Upper lobe of left lung (tissue), 6 donors: ENCODE measurements at regions not wholly inside any gene's neighbourhood (a gene's known extent, or its start where the extent isn't known, plus 50 kb on each side); places are given as distances from the start of the nearest gene placed in this dataset.

ENCODE experiments used
- ATAC-seq, 2 donors: fragments of 200-7000 bp; cut with Tn5 transposase; one replicate each; pipeline ENCODE4 v1.9.1; 2022; ENCODE audit warnings: mild to moderate bottlenecking in 2 of 2, moderate library complexity in 2 of 2; ENCODE audit not compliant: low FRiP score in 2 of 2
- DNase-seq, 2 donors: peaks; one replicate each; pipeline ENCODE4 v3.0.0-alpha.2; 2019 to 2020
- H3K27ac ChIP-seq, 4 donors: fragments of 200-600 bp; sonication (generic); one replicate each; pipeline ENCODE4 v1.5.1; 2016 to 2019
- H3K27me3 ChIP-seq, 4 donors: fragments of 200-600 bp; sonication (generic); one replicate each; pipeline ENCODE4 v1.5.1; 2017 to 2019
- H3K36me3 ChIP-seq, 4 donors: fragments of 200-600 bp; sonication (generic); one replicate each; pipeline ENCODE4 v1.5.1; 2016 to 2019
- H3K4me1 ChIP-seq, 4 donors: fragments of 200-600 bp; sonication (generic); one replicate each; pipeline ENCODE4 v1.5.1; 2018 to 2019
- H3K4me3 ChIP-seq, 4 donors: fragments of 200-600 bp; sonication (generic); one replicate each; pipeline ENCODE4 v1.5.1; 2017 to 2019; ENCODE audit warnings: mild to moderate bottlenecking in 2 of 4, moderate library complexity in 1 of 4
- H3K9me3 ChIP-seq, 4 donors: fragments of 200-600 bp; sonication (generic); one replicate each; pipeline ENCODE4 v1.5.1; 2018 to 2019
- EP300 ChIP-seq, 4 donors: sonication (generic); formaldehyde crosslinking; IDR thresholded peaks; one replicate each; pipeline ENCODE4 v1.5.1; 2017; ENCODE audit warnings: antibody characterized with exemption in 4 of 4, control low read depth in 2 of 4
- POLR2A ChIP-seq, 4 donors: fragments of 450-650 bp; IDR thresholded peaks; one replicate each; pipeline ENCODE4 v1.5.1; 2016 to 2017; ENCODE audit warnings: antibody characterized with exemption in 4 of 4, mild to moderate bottlenecking in 2 of 4
- POLR2AphosphoS5 ChIP-seq, 2 donors: sonication (generic); formaldehyde crosslinking; IDR thresholded peaks; one replicate each; pipeline ENCODE4 v1.5.1; 2017; ENCODE audit warnings: antibody characterized with exemption in 2 of 2
- WGBS, 2 donors: methylation state at CpG; one replicate each; pipeline ENCODE4 v1.1.5; 2017 to 2018; 5-methylcytosine and 5-hydroxymethylcytosine counted together
- TF ChIP-seq, protein P1 (sequence below), 6 experiments: fragments of 450-650 bp in 4 of 6; fragments of 200-600 bp in 2 of 6; sonication (generic) in 2 of 6; IDR thresholded peaks; one replicate each; pipeline ENCODE4 v1.5.1; 2016 to 2019; ENCODE audit warnings: antibody characterized with exemption in 6 of 6
- donor health status: DM: no; HTN: no; CAD: no; lungs with moderate emphysema.
- donor health status: DM: no; HTN: yes; CAD: no; lungs with severe emphysema.

DNA sequence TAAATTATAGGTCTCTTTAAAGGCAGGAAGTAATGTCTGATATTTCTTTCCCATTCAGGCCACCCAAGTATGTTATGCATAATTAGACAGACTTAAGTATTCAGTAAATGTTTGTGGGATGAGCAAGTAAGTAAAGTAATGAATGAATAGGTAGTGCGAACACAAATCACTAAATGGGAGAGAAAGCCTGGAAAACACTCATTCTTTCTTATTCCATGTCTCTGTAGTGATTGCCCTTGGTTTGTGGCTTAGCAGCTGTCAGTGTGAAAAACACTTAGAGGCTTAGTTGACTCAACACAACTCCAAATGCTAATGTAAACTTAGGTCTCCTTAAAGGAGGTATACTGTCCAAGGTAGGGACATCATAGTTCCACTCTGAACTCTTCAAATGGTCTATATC is 182.5 kb downstream of the ZC3H11B start:
- Histone ChIP-seq H3K4me3 (no peak overlapping the region), H3K9me3 (no peaks in the 10 kb centered on the region), H3K36me3 (no peaks in the 10 kb centered on the region), H3K27me3 (no peaks in the 10 kb centered on the region), H3K4me1 (no peaks in the 10 kb centered on the region), H3K27ac (no peak overlapping the region)
- DNase-seq (no peak), ATAC-seq (no peak)
- TF ChIP-seq EP300 (IDR thresholded peaks at IDR 0.05) (no peak), POLR2AphosphoS5 (IDR thresholded peaks at IDR 0.05) (no peak), POLR2A (IDR thresholded peaks at IDR 0.05) (no peak)
- TF ChIP-seq, protein P1, sequence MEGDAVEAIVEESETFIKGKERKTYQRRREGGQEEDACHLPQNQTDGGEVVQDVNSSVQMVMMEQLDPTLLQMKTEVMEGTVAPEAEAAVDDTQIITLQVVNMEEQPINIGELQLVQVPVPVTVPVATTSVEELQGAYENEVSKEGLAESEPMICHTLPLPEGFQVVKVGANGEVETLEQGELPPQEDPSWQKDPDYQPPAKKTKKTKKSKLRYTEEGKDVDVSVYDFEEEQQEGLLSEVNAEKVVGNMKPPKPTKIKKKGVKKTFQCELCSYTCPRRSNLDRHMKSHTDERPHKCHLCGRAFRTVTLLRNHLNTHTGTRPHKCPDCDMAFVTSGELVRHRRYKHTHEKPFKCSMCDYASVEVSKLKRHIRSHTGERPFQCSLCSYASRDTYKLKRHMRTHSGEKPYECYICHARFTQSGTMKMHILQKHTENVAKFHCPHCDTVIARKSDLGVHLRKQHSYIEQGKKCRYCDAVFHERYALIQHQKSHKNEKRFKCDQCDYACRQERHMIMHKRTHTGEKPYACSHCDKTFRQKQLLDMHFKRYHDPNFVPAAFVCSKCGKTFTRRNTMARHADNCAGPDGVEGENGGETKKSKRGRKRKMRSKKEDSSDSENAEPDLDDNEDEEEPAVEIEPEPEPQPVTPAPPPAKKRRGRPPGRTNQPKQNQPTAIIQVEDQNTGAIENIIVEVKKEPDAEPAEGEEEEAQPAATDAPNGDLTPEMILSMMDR (IDR thresholded peaks at IDR 0.05): no peak
- WGBS, 2 donors: 89 to 91% methylated on average over 1 of the region's 1 CpG

DNA sequence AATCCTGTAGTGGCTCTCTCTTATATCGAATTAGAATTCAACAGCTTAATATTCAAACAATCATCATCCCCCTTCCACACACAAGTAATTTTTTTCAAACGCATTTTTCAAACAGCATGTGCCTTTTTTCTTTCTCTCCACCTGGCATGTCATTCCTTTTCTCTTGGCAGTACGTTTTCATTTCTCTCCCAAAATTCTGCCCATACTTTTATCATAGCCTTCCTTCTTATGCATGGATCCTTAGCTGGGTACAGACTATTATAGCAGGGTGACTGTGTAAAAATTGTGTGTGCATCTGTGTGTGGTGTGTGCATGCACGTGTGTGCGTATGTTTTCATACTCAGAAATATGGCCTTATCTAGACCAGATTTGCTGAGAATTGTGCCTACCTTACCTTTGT is 184.3 kb downstream of the ZC3H11B start:
- 71 to 77% methylated on average over 5 of the region's 5 CpGs for WGBS, 2 donors
- no peak for ATAC-seq

DNA sequence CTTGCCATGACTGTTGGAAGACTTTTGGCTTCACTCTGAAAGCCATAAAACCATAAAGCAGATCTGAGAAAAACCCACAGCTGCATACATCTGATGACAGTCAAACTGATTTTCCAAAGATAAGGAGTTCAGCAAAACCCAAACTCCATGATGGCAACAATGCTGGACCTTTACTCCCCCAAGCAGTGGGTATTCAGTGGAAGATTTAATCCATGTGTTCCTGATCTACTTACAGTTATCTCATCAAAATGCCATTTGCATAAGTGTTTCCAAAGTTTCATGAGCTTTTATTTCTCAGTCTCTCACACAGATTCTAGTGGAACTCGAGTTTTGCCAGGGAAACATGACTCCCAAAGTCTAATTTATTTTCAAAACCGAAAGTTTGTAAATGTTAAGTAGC is 184.9 kb downstream of the ZC3H11B start:
- DNase-seq (no peak), ATAC-seq (no peak)
- Histone ChIP-seq H3K36me3 (no peaks in the 10 kb centered on the region), H3K27me3 (no peaks in the 10 kb centered on the region), H3K4me1 (no peaks in the 10 kb centered on the region), H3K9me3 (no peaks in the 10 kb centered on the region), H3K27ac (no peak overlapping the region), H3K4me3 (no peak overlapping the region)
- TF ChIP-seq, protein P1 (IDR thresholded peaks at IDR 0.05): no peak
- TF ChIP-seq EP300 (IDR thresholded peaks at IDR 0.05) (no peak), POLR2A (IDR thresholded peaks at IDR 0.05) (no peak), POLR2AphosphoS5 (IDR thresholded peaks at IDR 0.05) (no peak)
- 51 to 52% methylated on average over 2 of the region's 2 CpGs for WGBS, 2 donors

More for the DNA sequence above, 184.3 kb downstream of the ZC3H11B start:
- no peaks in the 10 kb centered on the region for H3K36me3 ChIP-seq
- H3K4me3 ChIP-seq: no peak overlapping the region
- DNase-seq: no peak
- H3K27me3 ChIP-seq: no peaks in the 10 kb centered on the region
- peak overlapping the region in 1 of 4 donors; percentile 5 for H3K27ac ChIP-seq
- TF ChIP-seq, protein P1 (IDR thresholded peaks at IDR 0.05): no peak
- no peaks in the 10 kb centered on the region for H3K9me3 ChIP-seq
- no peaks in the 10 kb centered on the region for H3K4me1 ChIP-seq

DNA sequence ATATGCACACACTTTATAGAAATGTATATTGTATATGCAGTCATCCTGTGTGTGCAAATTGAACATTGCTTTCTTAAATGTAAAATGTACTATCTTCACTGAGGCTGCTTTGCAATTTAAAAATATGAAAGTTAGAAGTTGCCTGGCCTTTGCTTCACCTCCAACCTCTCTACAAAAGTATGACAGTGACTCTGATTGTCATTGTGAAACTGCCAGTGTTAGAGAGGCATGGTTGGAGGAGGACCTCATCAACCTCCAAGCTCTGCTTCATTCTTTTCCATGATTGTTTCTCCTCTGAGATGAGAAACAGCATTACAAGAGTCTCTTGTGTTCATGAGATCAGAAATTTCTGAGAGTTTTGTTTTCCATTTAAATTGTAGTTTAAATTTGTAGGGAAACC is 185.5 kb downstream of the ZC3H11B start:
- TF ChIP-seq, protein P1 (IDR thresholded peaks at IDR 0.05): no peak
- no peak for TF ChIP-seq POLR2AphosphoS5 (IDR thresholded peaks at IDR 0.05)
- TF ChIP-seq EP300 (IDR thresholded peaks at IDR 0.05): no peak
- no peak for TF ChIP-seq POLR2A (IDR thresholded peaks at IDR 0.05)
- H3K36me3 ChIP-seq: no peaks in the 10 kb centered on the region
- H3K4me3 ChIP-seq: no peak overlapping the region
- H3K27me3 ChIP-seq: no peaks in the 10 kb centered on the region
- ATAC-seq (no peak), DNase-seq (no peak)
- H3K4me1 ChIP-seq: no peaks in the 10 kb centered on the region
- no peak overlapping the region for H3K27ac ChIP-seq
- H3K9me3 ChIP-seq: no peaks in the 10 kb centered on the region

DNA sequence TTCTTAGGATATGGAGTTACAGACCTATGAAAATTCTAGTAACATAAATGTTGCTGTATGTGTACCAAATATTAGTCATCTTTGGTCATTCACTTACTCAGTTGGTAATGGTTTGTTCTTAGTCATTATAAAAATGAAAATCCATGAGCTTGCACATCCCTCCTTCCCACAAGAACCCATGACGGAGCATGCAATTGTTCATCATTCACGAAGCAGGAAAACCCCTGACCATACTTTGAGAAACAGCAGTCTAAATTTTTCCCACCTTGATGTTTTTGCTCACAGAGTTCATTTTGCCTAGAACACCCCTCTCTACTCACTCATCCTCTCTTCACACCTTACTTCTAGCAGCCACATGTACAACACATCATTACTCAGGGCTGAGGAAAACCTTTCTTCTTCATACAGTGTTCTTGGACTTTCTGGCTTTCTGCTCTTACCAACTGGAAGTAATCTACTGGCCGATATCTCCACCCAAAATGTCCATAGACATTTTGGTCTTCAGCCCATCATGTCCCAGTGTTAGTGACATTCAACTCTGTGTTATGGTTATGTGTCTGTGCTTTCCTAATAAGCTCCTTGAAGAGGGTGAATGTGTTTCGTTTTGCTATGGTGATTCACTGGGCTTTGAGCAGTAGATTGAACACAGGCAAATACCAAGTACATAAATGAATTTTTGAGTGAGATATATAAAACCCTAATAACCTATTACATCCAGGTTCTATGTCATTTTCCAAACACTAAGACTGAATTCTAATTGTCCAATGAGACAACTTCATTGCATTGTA is 189.9 kb downstream of the ZC3H11B start:
- DNase-seq: no peak

More for the DNA sequence above, 189.9 kb downstream of the ZC3H11B start:
- Histone ChIP-seq H3K27me3 (no peaks in the 10 kb centered on the region), H3K4me3 (no peak overlapping the region), H3K27ac (no peak overlapping the region), H3K4me1 (no peaks in the 10 kb centered on the region), H3K9me3 (no peaks in the 10 kb centered on the region), H3K36me3 (no peaks in the 10 kb centered on the region)
- 74 to 91% methylated on average over 4 of the region's 4 CpGs for WGBS, 2 donors
- no peak for ATAC-seq
- TF ChIP-seq POLR2AphosphoS5 (IDR thresholded peaks at IDR 0.05) (no peak), EP300 (IDR thresholded peaks at IDR 0.05) (no peak), POLR2A (IDR thresholded peaks at IDR 0.05) (no peak)
- TF ChIP-seq, protein P1 (IDR thresholded peaks at IDR 0.05): no peak
